Spleen (tissue), 7 donors: ENCODE measurements at regions not wholly inside any gene's neighbourhood (a gene's known extent, or its start where the extent isn't known, plus 50 kb on each side); places are given as distances from the start of the nearest gene placed in this dataset.

Experiments
- POLR2A ChIP-seq, 3 donors: fragments of 450-650 bp; IDR thresholded peaks; one replicate each; pipeline ENCODE4 v1.5.1; 2017; ENCODE audit warnings: antibody characterized with exemption in 3 of 3, mild to moderate bottlenecking in 1 of 3
- POLR2AphosphoS5 ChIP-seq, 3 donors: sonication (generic); formaldehyde crosslinking; IDR thresholded peaks; one replicate each; pipeline ENCODE4 v1.5.1; 2017; ENCODE audit warnings: antibody characterized with exemption in 3 of 3
- TF ChIP-seq, protein P1 (sequence below), 11 experiments: fragments of 200-600 bp in 7 of 11; fragments of 450-650 bp in 4 of 11; sonication (generic) in 4 of 11; IDR thresholded peaks in 8 of 11; conservative IDR thresholded peaks in 3 of 11; 1 replicate in 7 of 11; 2 replicates in 4 of 11; pipeline versions ENCODE4 v1.4.0 to v1.8.0; 2016 to 2021; ENCODE audit warnings: antibody characterized with exemption in 11 of 11, inconsistent platforms in 4 of 11, mild to moderate bottlenecking in 1 of 11
- donor health status: DM: no; HTN: no; CAD: no; lungs with moderate emphysema.
- donor health status: DM: no; HTN: no; CAD: no.
- donor health status: DM: no; HTN: no; CAD: no.

DNA sequence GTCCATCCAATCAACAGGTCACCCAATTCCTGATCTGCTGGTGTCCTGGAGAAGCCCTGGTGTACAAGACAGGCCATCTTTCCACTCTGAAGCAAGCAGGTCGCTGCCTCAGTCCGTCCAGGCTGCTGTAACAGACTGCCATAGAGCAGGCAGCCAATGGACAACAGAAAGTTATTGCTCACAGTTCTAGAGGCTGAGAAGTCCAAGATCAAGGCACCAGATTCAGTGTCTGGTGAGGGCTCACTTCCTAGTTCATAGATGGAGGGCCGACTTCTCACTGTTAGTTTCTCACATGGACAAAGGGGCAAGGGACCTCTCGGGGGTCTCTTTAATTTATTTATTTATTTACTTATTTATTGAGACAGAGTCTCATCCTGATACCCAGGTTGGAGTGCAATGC is 74.8 kb downstream of the CD24 start:
- TF ChIP-seq, protein P1, sequence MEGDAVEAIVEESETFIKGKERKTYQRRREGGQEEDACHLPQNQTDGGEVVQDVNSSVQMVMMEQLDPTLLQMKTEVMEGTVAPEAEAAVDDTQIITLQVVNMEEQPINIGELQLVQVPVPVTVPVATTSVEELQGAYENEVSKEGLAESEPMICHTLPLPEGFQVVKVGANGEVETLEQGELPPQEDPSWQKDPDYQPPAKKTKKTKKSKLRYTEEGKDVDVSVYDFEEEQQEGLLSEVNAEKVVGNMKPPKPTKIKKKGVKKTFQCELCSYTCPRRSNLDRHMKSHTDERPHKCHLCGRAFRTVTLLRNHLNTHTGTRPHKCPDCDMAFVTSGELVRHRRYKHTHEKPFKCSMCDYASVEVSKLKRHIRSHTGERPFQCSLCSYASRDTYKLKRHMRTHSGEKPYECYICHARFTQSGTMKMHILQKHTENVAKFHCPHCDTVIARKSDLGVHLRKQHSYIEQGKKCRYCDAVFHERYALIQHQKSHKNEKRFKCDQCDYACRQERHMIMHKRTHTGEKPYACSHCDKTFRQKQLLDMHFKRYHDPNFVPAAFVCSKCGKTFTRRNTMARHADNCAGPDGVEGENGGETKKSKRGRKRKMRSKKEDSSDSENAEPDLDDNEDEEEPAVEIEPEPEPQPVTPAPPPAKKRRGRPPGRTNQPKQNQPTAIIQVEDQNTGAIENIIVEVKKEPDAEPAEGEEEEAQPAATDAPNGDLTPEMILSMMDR (IDR thresholded peaks at IDR 0.05 in 8 of 11, conservative IDR thresholded peaks at IDR 0.05 in 3 of 11) = no peak
- TF ChIP-seq POLR2A (IDR thresholded peaks at IDR 0.05) = no peak
- no peak for TF ChIP-seq POLR2AphosphoS5 (IDR thresholded peaks at IDR 0.05)
